NB4 (cell line): ENCODE measurements at regions not wholly inside any gene's neighbourhood (a gene's known extent, or its start where the extent isn't known, plus 50 kb on each side); places are given as distances from the start of the nearest gene placed in this dataset.

ENCODE experiments used
- POLR2A ChIP-seq: IDR thresholded peaks from 2 replicates; pipeline ENCODE4 v1.6.1; 2011; ENCODE audit warnings: mild to moderate bottlenecking; ENCODE audit not compliant: insufficient read length; ENCODE audit errors: extremely low read depth
- TF ChIP-seq, protein P1 (sequence below): IDR thresholded peaks from one replicate; pipeline ENCODE4 v1.5.1; 2012; ENCODE audit warnings: low read depth, low read length

GRCh38 chr6:73898599-73898998 is 202.6 kb downstream of the CD109 start:
- TF ChIP-seq POLR2A: no peak
- TF ChIP-seq, protein P1, sequence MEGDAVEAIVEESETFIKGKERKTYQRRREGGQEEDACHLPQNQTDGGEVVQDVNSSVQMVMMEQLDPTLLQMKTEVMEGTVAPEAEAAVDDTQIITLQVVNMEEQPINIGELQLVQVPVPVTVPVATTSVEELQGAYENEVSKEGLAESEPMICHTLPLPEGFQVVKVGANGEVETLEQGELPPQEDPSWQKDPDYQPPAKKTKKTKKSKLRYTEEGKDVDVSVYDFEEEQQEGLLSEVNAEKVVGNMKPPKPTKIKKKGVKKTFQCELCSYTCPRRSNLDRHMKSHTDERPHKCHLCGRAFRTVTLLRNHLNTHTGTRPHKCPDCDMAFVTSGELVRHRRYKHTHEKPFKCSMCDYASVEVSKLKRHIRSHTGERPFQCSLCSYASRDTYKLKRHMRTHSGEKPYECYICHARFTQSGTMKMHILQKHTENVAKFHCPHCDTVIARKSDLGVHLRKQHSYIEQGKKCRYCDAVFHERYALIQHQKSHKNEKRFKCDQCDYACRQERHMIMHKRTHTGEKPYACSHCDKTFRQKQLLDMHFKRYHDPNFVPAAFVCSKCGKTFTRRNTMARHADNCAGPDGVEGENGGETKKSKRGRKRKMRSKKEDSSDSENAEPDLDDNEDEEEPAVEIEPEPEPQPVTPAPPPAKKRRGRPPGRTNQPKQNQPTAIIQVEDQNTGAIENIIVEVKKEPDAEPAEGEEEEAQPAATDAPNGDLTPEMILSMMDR: no peak
